Subcutaneous abdominal adipose tissue (tissue), 5 donors: ENCODE measurements at regions not wholly inside any gene's neighbourhood (a gene's known extent, or its start where the extent isn't known, plus 50 kb on each side); places are given as distances from the start of the nearest gene placed in this dataset.

ENCODE experiments used
- H3K27ac ChIP-seq: one replicate; pipeline ENCODE4 v1.7.0; 2013; ENCODE audit warnings: low read depth, mild to moderate bottlenecking, inconsistent platforms, low read length, moderate library complexity
- H3K27me3 ChIP-seq, 5 donors: one replicate each; pipeline ENCODE4 v1.7.0; 2013; ENCODE audit warnings: low read length in 5 of 5, inconsistent platforms in 1 of 5; ENCODE audit not compliant: control insufficient read depth in 5 of 5, insufficient read depth in 4 of 5
- H3K36me3 ChIP-seq, 5 donors: one replicate each; pipeline ENCODE4 v1.7.0; 2013; ENCODE audit warnings: low read length in 5 of 5; ENCODE audit not compliant: control insufficient read depth in 5 of 5, insufficient read depth in 5 of 5
- H3K4me1 ChIP-seq, 5 donors: one replicate each; pipeline ENCODE4 v1.7.0; 2013; ENCODE audit warnings: low read length in 5 of 5, mild to moderate bottlenecking in 3 of 5, moderate library complexity in 1 of 5; ENCODE audit not compliant: control insufficient read depth in 5 of 5, insufficient read depth in 5 of 5
- H3K4me3 ChIP-seq, 5 donors: one replicate each; pipeline ENCODE4 v1.7.0; 2013; ENCODE audit warnings: low read length in 5 of 5, low read depth in 1 of 5
- H3K9ac ChIP-seq, 5 donors: one replicate each; pipeline ENCODE4 v1.7.0; 2013; ENCODE audit warnings: low read length in 5 of 5, mild to moderate bottlenecking in 4 of 5, moderate library complexity in 3 of 5
- H3K9me3 ChIP-seq, 5 donors: one replicate each; pipeline ENCODE4 v1.7.0; 2013; ENCODE audit warnings: low read length in 5 of 5; ENCODE audit not compliant: control insufficient read depth in 5 of 5
- donor health status: healthy.
- donor health status: healthy.
- donor health status: healthy.
- donor health status: healthy.
- donor health status: healthy.

- no peak overlapping the region for H3K9ac ChIP-seq
- no peak overlapping the region for H3K27ac ChIP-seq
- no peak overlapping the region for H3K4me3 ChIP-seq
- peaks cover 0 to 4% (median 0%) of the 10 kb centered on the region in 5 donors for H3K9me3 ChIP-seq
- H3K36me3 ChIP-seq: no peaks in the 10 kb centered on the region
- H3K4me1 ChIP-seq: peaks cover 0 to 5% (median 0%) of the 10 kb centered on the region in 5 donors
- no peaks in the 10 kb centered on the region for H3K27me3 ChIP-seq
Observed at GRCh38 chr5:89901346-89901745, 508.2 kb downstream of the CETN3 start.

GRCh38 chr5:89900346-89900745, 509.2 kb downstream of the CETN3 start:
- Histone ChIP-seq H3K36me3 (no peaks in the 10 kb centered on the region), H3K9me3 (peaks cover 3 to 8% (median 5%) of the 10 kb centered on the region in 5 donors), H3K9ac (no peak overlapping the region), H3K27ac (no peak overlapping the region), H3K4me1 (peaks cover 0 to 5% (median 0%) of the 10 kb centered on the region in 5 donors), H3K27me3 (no peaks in the 10 kb centered on the region), H3K4me3 (no peak overlapping the region)

- H3K36me3 ChIP-seq: no peaks in the 10 kb centered on the region
- peaks cover 3 to 9% (median 8%) of the 10 kb centered on the region in 5 donors for H3K9me3 ChIP-seq
- H3K27ac ChIP-seq: no peak overlapping the region
- no peak overlapping the region for H3K9ac ChIP-seq
- peaks cover 0 to 5% (median 0%) of the 10 kb centered on the region in 5 donors for H3K4me1 ChIP-seq
- H3K27me3 ChIP-seq: no peaks in the 10 kb centered on the region
- no peak overlapping the region for H3K4me3 ChIP-seq
Observed at GRCh38 chr5:89899559-89899958, 510.0 kb downstream of the CETN3 start.

- H3K9me3 ChIP-seq: peaks cover 8 to 34% (median 17%) of the 10 kb centered on the region in 5 donors
- no peaks in the 10 kb centered on the region for H3K36me3 ChIP-seq
- no peaks in the 10 kb centered on the region for H3K4me1 ChIP-seq
- no peak overlapping the region for H3K27ac ChIP-seq
- no peak overlapping the region for H3K4me3 ChIP-seq
- H3K9ac ChIP-seq: no peak overlapping the region
- H3K27me3 ChIP-seq: no peaks in the 10 kb centered on the region
Observed at GRCh38 chr5:89893546-89893945, 516.0 kb downstream of the CETN3 start.

GRCh38 chr5:89885670-89886069, 523.9 kb downstream of the CETN3 start:
- Histone ChIP-seq H3K4me3 (no peak overlapping the region), H3K9ac (no peak overlapping the region), H3K36me3 (no peaks in the 10 kb centered on the region)

GRCh38 chr5:89883967-89884366, 525.6 kb downstream of the CETN3 start:
- H3K27me3 ChIP-seq: no peaks in the 10 kb centered on the region
- H3K9ac ChIP-seq: no peak overlapping the region
- peaks cover 0 to 2% (median 0%) of the 10 kb centered on the region in 5 donors for H3K9me3 ChIP-seq
- no peaks in the 10 kb centered on the region for H3K4me1 ChIP-seq
- H3K36me3 ChIP-seq: no peaks in the 10 kb centered on the region
- H3K4me3 ChIP-seq: no peak overlapping the region
- H3K27ac ChIP-seq: no peak overlapping the region

More at GRCh38 chr5:89885670-89886069, 523.9 kb downstream of the CETN3 start:
- Histone ChIP-seq H3K9me3 (peaks cover 0 to 2% (median 0%) of the 10 kb centered on the region in 5 donors), H3K27ac (no peak overlapping the region), H3K27me3 (no peaks in the 10 kb centered on the region), H3K4me1 (no peaks in the 10 kb centered on the region)

GRCh38 chr5:89878140-89879132, 531.1 kb downstream of the CETN3 start:
- peaks cover 0 to 3% (median 0%) of the 10 kb centered on the region in 5 donors for H3K9me3 ChIP-seq
- no peaks in the 10 kb centered on the region for H3K27me3 ChIP-seq
- no peak overlapping the region for H3K9ac ChIP-seq
- no peaks in the 10 kb centered on the region for H3K4me1 ChIP-seq
- no peaks in the 10 kb centered on the region for H3K36me3 ChIP-seq
- no peak overlapping the region for H3K4me3 ChIP-seq
- no peak overlapping the region for H3K27ac ChIP-seq

- Histone ChIP-seq H3K4me3 (peak overlapping the region in 2 of 5 donors; percentile 5 to 32), H3K9ac (no peak overlapping the region), H3K36me3 (no peaks in the 10 kb centered on the region), H3K9me3 (peaks cover 0 to 3% (median 0%) of the 10 kb centered on the region in 5 donors), H3K4me1 (no peaks in the 10 kb centered on the region), H3K27ac (no peak overlapping the region), H3K27me3 (no peaks in the 10 kb centered on the region)
Observed at GRCh38 chr5:89871906-89872305, 537.6 kb downstream of the CETN3 start.

GRCh38 chr5:89869346-89869745, 540.2 kb downstream of the CETN3 start:
- Histone ChIP-seq H3K27me3 (no peaks in the 10 kb centered on the region), H3K27ac (no peak overlapping the region), H3K36me3 (no peaks in the 10 kb centered on the region), H3K4me1 (no peaks in the 10 kb centered on the region), H3K9me3 (peaks cover 0 to 3% (median 0%) of the 10 kb centered on the region in 5 donors), H3K9ac (no peak overlapping the region), H3K4me3 (no peak overlapping the region)

GRCh38 chr5:89866410-89866809, 543.1 kb downstream of the CETN3 start:
- no peaks in the 10 kb centered on the region for H3K36me3 ChIP-seq
- no peak overlapping the region for H3K27ac ChIP-seq
- no peaks in the 10 kb centered on the region for H3K4me1 ChIP-seq
- no peak overlapping the region for H3K4me3 ChIP-seq
- no peaks in the 10 kb centered on the region for H3K27me3 ChIP-seq
- no peak overlapping the region for H3K9ac ChIP-seq
- H3K9me3 ChIP-seq: no peaks in the 10 kb centered on the region
